ENCODE measurements at regions not wholly inside any gene's neighbourhood (a gene's known extent, or its start where the extent isn't known, plus 50 kb on each side); places are given as distances from the start of the nearest gene placed in this dataset.
"Not testable (repeated sequence)": the region's sequence is repeated elsewhere in the genome, so short reads cannot be mapped to it uniquely, and the experiment has no call there.

GRCh38 chr4:108426493-108426892 lies 193.9 kb upstream of the RPL34 start:
- TF ChIP-seq Cebpa-rat (IDR thresholded peaks at IDR 0.05) = no peak
- H3K4me1 ChIP-seq = no peaks in the 10 kb centered on the region
- no peaks in the 10 kb centered on the region for H4K20me1 ChIP-seq
- H3K36me3 ChIP-seq = no peaks in the 10 kb centered on the region
- no peak overlapping the region for H3K4me2 ChIP-seq
- H3K9ac ChIP-seq = no peak overlapping the region
- peaks cover 15% of the 10 kb centered on the region for H3K9me3 ChIP-seq
- no peak overlapping the region for H3K4me3 ChIP-seq
- no peaks in the 10 kb centered on the region for H3K27me3 ChIP-seq
- no peak overlapping the region for H3K27ac ChIP-seq

- Histone ChIP-seq H3K4me2 (no peak overlapping the region), H3K4me3 (no peak overlapping the region)
These were observed 194.4 kb upstream of the RPL34 start for GRCh38 chr4:108425988-108426387.

GRCh38 chr4:108417923-108418322 lies 202.5 kb upstream of the RPL34 start:
- peaks cover 23% of the 10 kb centered on the region for H3K4me1 ChIP-seq
- H3K9me3 ChIP-seq = peaks cover 13% of the 10 kb centered on the region
- H3K36me3 ChIP-seq = no peaks in the 10 kb centered on the region
- no peak overlapping the region for H3K4me2 ChIP-seq
- no peak for TF ChIP-seq Cebpa-rat (IDR thresholded peaks at IDR 0.05)
- 0 out of 2 replicates have a peak overlapping the region, but pooled peaks have one; percentile 47 for H3K27ac ChIP-seq
- H3K4me3 ChIP-seq = no peak overlapping the region
- no peaks in the 10 kb centered on the region for H3K27me3 ChIP-seq
- no peaks in the 10 kb centered on the region for H4K20me1 ChIP-seq
- no peak overlapping the region for H3K9ac ChIP-seq

More at GRCh38 chr4:108425988-108426387, 194.4 kb upstream of the RPL34 start:
- H3K4me1 ChIP-seq = no peaks in the 10 kb centered on the region
- H3K9me3 ChIP-seq = peaks cover 15% of the 10 kb centered on the region
- no peaks in the 10 kb centered on the region for H3K27me3 ChIP-seq
- no peaks in the 10 kb centered on the region for H3K36me3 ChIP-seq
- no peak overlapping the region for H3K27ac ChIP-seq
- no peak overlapping the region for H3K9ac ChIP-seq
- no peaks in the 10 kb centered on the region for H4K20me1 ChIP-seq
- no peak for TF ChIP-seq Cebpa-rat (IDR thresholded peaks at IDR 0.05)

DNA sequence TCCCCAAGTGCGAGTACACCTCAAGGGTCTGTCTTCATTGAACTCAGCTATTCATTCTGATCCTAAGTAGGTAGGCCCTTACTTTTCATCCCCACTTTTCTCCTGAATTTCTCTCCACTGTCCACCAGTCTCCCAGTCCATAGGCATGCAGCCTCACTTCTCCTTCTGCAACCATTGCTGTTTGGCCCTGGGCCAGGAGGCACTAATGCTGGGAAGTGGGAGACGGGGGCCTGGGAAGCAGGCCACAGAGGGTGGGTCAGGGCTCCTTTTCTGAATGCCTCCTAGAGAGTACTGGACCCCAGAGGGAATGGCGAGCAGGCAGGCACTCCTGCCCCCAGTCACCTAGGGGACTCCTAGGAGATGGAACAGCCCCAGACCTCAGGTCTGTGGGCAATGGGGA lies 203.5 kb upstream of the RPL34 start:
- H3K27ac ChIP-seq = peak overlapping the region; percentile 47
- H4K20me1 ChIP-seq = no peaks in the 10 kb centered on the region
- no peak overlapping the region for H3K4me3 ChIP-seq
- H3K9ac ChIP-seq = no peak overlapping the region
- peak overlapping the region; percentile 71 for H3K4me2 ChIP-seq
- no peaks in the 10 kb centered on the region for H3K27me3 ChIP-seq
- H3K36me3 ChIP-seq = no peaks in the 10 kb centered on the region
- peaks cover 23% of the 10 kb centered on the region for H3K4me1 ChIP-seq
- TF ChIP-seq Cebpa-rat (IDR thresholded peaks at IDR 0.05) = no peak
- H3K9me3 ChIP-seq = 0 out of 2 replicates have a peak, but pooled peaks cover 4% of the 10 kb centered on the region

DNA sequence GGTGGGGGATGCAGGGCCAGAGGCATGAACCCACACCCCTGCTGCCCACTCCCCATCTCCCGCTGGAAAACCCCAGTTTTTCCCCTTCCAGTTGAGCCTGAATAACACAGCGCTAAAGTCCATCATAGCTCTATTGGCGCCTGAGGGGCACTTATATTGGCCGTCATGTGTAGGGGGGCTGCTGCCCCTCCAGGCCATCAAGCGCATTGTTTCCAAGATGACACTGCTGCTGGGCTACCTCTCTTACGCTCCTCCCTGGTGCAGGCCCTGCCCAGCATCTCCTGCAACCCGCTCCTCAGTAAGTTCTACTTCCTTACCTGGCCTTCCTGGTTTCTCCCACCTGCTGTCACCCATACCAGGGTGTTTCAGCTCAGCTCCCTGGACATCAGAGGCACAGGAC lies 205.0 kb upstream of the RPL34 start:
- H3K9me3 ChIP-seq = 0 out of 2 replicates have a peak, but pooled peaks cover 4% of the 10 kb centered on the region
- H3K36me3 ChIP-seq = no peaks in the 10 kb centered on the region
- no peaks in the 10 kb centered on the region for H3K27me3 ChIP-seq
- no peak overlapping the region for H3K9ac ChIP-seq
- H3K4me1 ChIP-seq = peaks cover 23% of the 10 kb centered on the region
- no peak for TF ChIP-seq Cebpa-rat (IDR thresholded peaks at IDR 0.05)
- H3K4me2 ChIP-seq = no peak overlapping the region
- H3K27ac ChIP-seq = 0 out of 2 replicates have a peak overlapping the region, but pooled peaks have one; percentile 25
- no peak overlapping the region for H3K4me3 ChIP-seq
- no peaks in the 10 kb centered on the region for H4K20me1 ChIP-seq

DNA sequence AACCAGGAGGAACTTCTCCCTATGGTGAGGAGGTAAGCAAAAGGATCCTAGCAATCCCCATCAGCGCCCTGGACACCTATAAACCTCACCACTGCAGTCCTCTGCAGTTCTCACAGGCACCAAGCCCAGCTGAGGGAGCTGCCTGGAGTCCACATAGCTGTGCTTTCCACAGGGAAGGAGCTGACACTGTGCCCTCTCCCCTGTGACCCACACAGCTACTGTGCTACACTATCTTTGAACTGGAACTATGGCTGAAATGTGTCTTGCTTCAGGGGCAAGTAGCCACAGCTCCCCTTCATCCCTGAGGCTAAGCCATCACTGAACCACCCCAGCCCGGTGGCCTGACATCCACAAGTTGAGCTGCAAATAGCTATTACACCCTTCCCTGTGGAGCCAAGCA lies 208.5 kb upstream of the RPL34 start:
- TF ChIP-seq Cebpa-rat (IDR thresholded peaks at IDR 0.05) = no peak
- H4K20me1 ChIP-seq = no peaks in the 10 kb centered on the region
- no peaks in the 10 kb centered on the region for H3K36me3 ChIP-seq
- no peak overlapping the region for H3K4me2 ChIP-seq
- 0 out of 2 replicates have a peak, but pooled peaks cover 4% of the 10 kb centered on the region for H3K9me3 ChIP-seq
- H3K4me1 ChIP-seq = peaks cover 16% of the 10 kb centered on the region
- H3K9ac ChIP-seq = no peak overlapping the region
- no peak overlapping the region for H3K4me3 ChIP-seq
- no peak overlapping the region for H3K27ac ChIP-seq
- no peaks in the 10 kb centered on the region for H3K27me3 ChIP-seq

DNA sequence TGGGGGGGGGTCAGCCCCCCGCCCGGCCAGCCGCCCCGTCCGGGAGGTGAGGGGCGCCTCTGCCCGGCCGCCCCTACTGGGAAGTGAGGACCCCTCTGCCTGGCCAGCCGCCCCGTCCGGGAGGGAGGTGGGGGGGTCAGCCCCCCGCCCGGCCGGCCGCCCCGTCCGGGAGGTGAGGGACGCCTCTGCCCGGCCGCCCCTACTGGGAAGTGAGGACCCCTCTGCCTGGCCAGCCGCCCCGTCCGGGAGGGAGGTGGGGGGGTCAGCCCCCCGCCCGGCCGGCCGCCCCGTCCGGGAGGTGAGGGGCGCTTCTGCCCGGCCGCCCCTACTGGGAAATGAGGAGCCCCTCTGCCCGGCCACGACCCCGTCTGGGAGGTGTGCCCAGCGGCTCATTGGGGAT lies 210.7 kb upstream of the RPL34 start:
- H3K4me1 ChIP-seq, H3K27ac ChIP-seq, H3K4me2 ChIP-seq, H3K9me3 ChIP-seq, H3K27me3 ChIP-seq, H4K20me1 ChIP-seq, H3K9ac ChIP-seq, H3K36me3 ChIP-seq, H3K4me3 ChIP-seq: not testable (repeated sequence)

GRCh38 chr4:108405586-108405985 lies 214.8 kb upstream of the RPL34 start:
- no peaks in the 10 kb centered on the region for H3K36me3 ChIP-seq
- no peaks in the 10 kb centered on the region for H3K4me1 ChIP-seq
- no peaks in the 10 kb centered on the region for H4K20me1 ChIP-seq
- TF ChIP-seq Cebpa-rat (IDR thresholded peaks at IDR 0.05) = no peak
- no peak overlapping the region for H3K4me3 ChIP-seq
- H3K9ac ChIP-seq = no peak overlapping the region
- no peak overlapping the region for H3K4me2 ChIP-seq
- H3K9me3 ChIP-seq = peaks cover 10% of the 10 kb centered on the region; the same call in 1 of the 2 replicates
- no peak overlapping the region for H3K27ac ChIP-seq
- no peaks in the 10 kb centered on the region for H3K27me3 ChIP-seq

DNA sequence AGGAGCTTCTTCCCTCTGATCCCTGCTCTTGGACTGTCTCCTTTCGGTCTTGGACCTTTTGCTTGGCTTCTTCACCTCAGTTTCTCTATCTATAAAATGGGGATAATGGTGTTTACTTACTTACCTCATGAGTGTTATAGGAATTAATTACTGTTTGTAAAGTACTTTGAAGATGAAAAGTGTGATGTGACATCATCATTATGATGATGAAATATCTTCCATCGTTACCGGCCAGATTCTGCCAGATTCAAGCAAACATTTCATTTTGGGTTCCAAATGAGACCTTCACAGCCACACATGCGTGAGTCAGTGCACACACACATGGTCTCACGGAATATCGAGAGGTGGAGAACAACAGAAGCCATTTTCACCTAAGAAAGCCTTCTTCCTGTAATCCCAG lies 220.1 kb upstream of the RPL34 start:
- Histone ChIP-seq H3K4me3 (no peak overlapping the region), H3K9ac (no peak overlapping the region), H3K27ac (no peak overlapping the region), H3K4me2 (no peak overlapping the region), H3K4me1 (peaks cover 31% of the 10 kb centered on the region), H4K20me1 (no peaks in the 10 kb centered on the region), H3K36me3 (no peaks in the 10 kb centered on the region), H3K9me3 (0 out of 2 replicates have a peak, but pooled peaks cover 2% of the 10 kb centered on the region), H3K27me3 (no peaks in the 10 kb centered on the region)
- no peak for TF ChIP-seq Cebpa-rat (IDR thresholded peaks at IDR 0.05)

DNA sequence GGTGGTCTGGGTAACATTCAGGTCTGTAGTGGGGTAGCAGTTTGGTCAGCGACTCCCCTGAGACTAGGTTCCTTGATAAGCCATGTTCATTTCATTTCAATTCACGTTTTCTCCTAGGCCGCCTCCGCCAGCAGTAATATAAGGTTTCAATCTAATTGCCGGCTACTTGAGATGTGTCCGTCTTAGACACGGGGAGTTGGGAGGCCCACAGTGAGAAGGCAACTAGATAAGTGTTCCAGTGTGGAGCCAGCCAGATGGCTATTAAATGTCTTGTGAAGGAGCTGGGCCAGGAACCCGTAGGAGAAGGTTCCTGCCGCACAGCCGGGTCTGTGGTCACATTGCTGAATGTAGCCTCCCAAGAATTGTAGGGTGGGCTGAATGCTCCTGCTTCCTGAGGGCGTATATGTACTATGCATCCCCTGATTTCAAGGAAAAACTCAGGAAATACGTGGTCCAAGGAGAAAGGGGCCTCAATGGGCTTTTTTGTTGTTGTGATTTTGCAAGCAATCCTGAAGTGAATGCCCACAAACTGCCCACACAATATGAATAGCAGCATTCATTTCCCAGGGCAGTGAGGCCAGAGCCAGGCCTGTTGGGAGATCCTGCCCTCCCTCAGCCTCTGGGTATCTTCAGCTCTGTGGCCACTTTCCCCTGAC lies 220.6 kb upstream of the RPL34 start:
- H3K9ac ChIP-seq = no peak overlapping the region
- H4K20me1 ChIP-seq = no peaks in the 10 kb centered on the region
- peak overlapping the region; percentile 76; the same call in 1 of the 2 replicates for H3K4me2 ChIP-seq
- no peak for TF ChIP-seq Cebpa-rat (IDR thresholded peaks at IDR 0.05)
- no peaks in the 10 kb centered on the region for H3K36me3 ChIP-seq
- H3K27ac ChIP-seq = no peak overlapping the region
- no peaks in the 10 kb centered on the region for H3K27me3 ChIP-seq
- no peaks in the 10 kb centered on the region for H3K9me3 ChIP-seq
- no peak overlapping the region for H3K4me3 ChIP-seq
- H3K4me1 ChIP-seq = peaks cover 31% of the 10 kb centered on the region
